Breast epithelium (tissue), 4 donors: ENCODE measurements at regions not wholly inside any gene's neighbourhood (a gene's known extent, or its start where the extent isn't known, plus 50 kb on each side); places are given as distances from the start of the nearest gene placed in this dataset.

Experiments
- DNase-seq, 2 donors: peaks; one replicate each; pipeline ENCODE4 v3.0.0-alpha.2; 2019; ENCODE audit warnings: low spot score in 2 of 2
- H3K27ac ChIP-seq, 2 donors: fragments of 200-600 bp; sonication (generic) in 1 of 2; one replicate each; pipeline ENCODE4 v1.5.1; 2016 to 2019; ENCODE audit warnings: mild to moderate bottlenecking in 1 of 2
- H3K27me3 ChIP-seq, 2 donors: fragments of 200-600 bp; sonication (generic) in 1 of 2; one replicate each; pipeline versions ENCODE4 v1.5.1 to v1.6.0; 2017 to 2019; ENCODE audit warnings: control low read depth in 1 of 2, mild to moderate bottlenecking in 1 of 2
- H3K36me3 ChIP-seq: fragments of 200-600 bp; one replicate; pipeline ENCODE4 v1.5.1; 2019
- H3K4me1 ChIP-seq, 2 donors: fragments of 200-600 bp; sonication (generic); one replicate each; pipeline ENCODE4 v1.5.1; 2016 to 2019; ENCODE audit warnings: control low read depth in 1 of 2
- H3K4me3 ChIP-seq, 3 donors: fragments of 200-600 bp; sonication (generic); 1 replicate in 2 of 3; 2 replicates in 1 of 3; pipeline ENCODE4 v1.5.1; 2016 to 2019; ENCODE audit warnings: mild to moderate bottlenecking in 3 of 3, moderate library complexity in 2 of 3
- H3K9me3 ChIP-seq, 2 donors: fragments of 200-600 bp; sonication (generic) in 1 of 2; one replicate each; pipeline ENCODE4 v1.5.1; 2016 to 2019; ENCODE audit warnings: control low read depth in 1 of 2
- CTCF ChIP-seq, 3 donors: fragments of 450-650 bp; IDR thresholded peaks; one replicate each; pipeline ENCODE4 v1.5.1; 2016 to 2017; ENCODE audit warnings: antibody characterized with exemption in 3 of 3, mild to moderate bottlenecking in 3 of 3, moderate library complexity in 3 of 3
- POLR2A ChIP-seq: fragments of 450-650 bp; IDR thresholded peaks from one replicate; pipeline ENCODE4 v1.6.1; 2016; ENCODE audit warnings: antibody characterized with exemption, mild to moderate bottlenecking, moderate library complexity
- POLR2AphosphoS5 ChIP-seq, 3 donors: sonication (generic); formaldehyde crosslinking; IDR thresholded peaks; one replicate each; pipeline ENCODE4 v1.6.1; 2017; ENCODE audit warnings: antibody characterized with exemption in 3 of 3
- intact Hi-C: fragments of 100-400 bp; cut with DNase I; formaldehyde crosslinking; loops from one replicate; pipeline ENCODE4 v1.15.1; 2023; ENCODE audit warnings: low total_unique reads

DNA sequence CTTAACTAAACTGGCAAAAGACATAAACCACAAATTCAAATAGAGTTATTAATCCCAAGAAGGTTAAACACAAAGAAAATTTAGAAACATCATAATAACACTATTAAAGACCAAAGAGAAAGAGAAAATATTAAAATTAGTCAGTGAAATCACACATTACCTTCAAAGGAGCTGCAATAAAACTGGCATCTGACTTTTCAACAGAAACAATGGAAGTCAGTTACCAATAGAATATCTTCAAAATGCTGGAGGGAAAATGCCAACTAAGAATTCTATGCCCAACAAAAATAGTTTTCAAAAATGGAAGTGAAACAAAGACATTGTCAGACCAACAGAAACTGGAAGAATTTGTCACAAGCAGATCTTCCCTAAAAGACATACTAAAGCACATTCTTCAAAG is 68.7 kb upstream of the RNF7 start:
- intact Hi-C loops: no loop called here

DNA sequence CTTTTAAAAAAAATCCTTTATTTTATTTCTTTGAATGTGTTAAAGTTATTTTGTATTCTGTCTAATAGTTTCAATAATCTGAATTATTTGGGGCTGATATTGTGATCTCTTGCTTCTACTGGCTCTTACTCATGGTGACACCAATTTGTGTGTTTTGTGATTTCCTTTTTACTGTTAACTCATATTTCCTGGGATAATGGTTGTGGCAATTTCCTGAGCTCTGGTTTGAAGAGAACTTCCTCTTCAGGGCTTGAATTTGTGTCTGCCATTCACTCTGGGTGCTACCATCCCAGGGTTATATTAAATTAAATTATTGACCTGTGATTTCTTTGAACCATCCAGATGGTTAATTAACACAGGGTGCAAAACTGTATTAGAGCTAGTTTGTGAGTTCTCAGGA is 60.4 kb upstream of the RNF7 start:
- H3K4me3 ChIP-seq: no peak overlapping the region
- no peaks in the 10 kb centered on the region for H3K36me3 ChIP-seq
- H3K27me3 ChIP-seq: no peaks in the 10 kb centered on the region
- no peaks in the 10 kb centered on the region for H3K9me3 ChIP-seq
- H3K4me1 ChIP-seq: no peaks in the 10 kb centered on the region
- no peak for TF ChIP-seq POLR2A
- no peak for TF ChIP-seq CTCF (IDR thresholded peaks at IDR 0.05)
- no peak for TF ChIP-seq POLR2AphosphoS5 (IDR thresholded peaks at IDR 0.05)
- H3K27ac ChIP-seq: no peak overlapping the region
- no peak for DNase-seq
- intact Hi-C loops: no loop called here

More for the DNA sequence above, 68.7 kb upstream of the RNF7 start:
- Histone ChIP-seq H3K27me3 (no peaks in the 10 kb centered on the region), H3K4me3 (no peak overlapping the region), H3K27ac (no peak overlapping the region), H3K4me1 (no peaks in the 10 kb centered on the region), H3K9me3 (peaks cover 4 to 9% of the 10 kb centered on the region in 2 donors), H3K36me3 (no peaks in the 10 kb centered on the region)
- TF ChIP-seq POLR2AphosphoS5 (IDR thresholded peaks at IDR 0.05) (no peak), CTCF (IDR thresholded peaks at IDR 0.05) (no peak), POLR2A (no peak)
- no peak for DNase-seq

GRCh38 chr3:141680620-141681389 is 57.3 kb upstream of the RNF7 start:
- Histone ChIP-seq H3K4me3 (no peak overlapping the region), H3K27ac (peak overlapping the region; percentile 23 to 43), H3K36me3 (no peaks in the 10 kb centered on the region), H3K4me1 (no peaks in the 10 kb centered on the region), H3K27me3 (no peaks in the 10 kb centered on the region), H3K9me3 (no peaks in the 10 kb centered on the region)
- peak in 1 of 2 donors; percentile 39 for DNase-seq
- TF ChIP-seq POLR2A (no peak), CTCF (IDR thresholded peaks at IDR 0.05) (no peak), POLR2AphosphoS5 (IDR thresholded peaks at IDR 0.05) (no peak)
- intact Hi-C loops: no loop called here

GRCh38 chr3:141681390-141681780 is 56.7 kb upstream of the RNF7 start:
- H3K36me3 ChIP-seq: no peaks in the 10 kb centered on the region
- H3K9me3 ChIP-seq: no peaks in the 10 kb centered on the region
- peak overlapping the region in 1 of 2 donors; percentile 15 for H3K27ac ChIP-seq
- no peak for DNase-seq
- no peaks in the 10 kb centered on the region for H3K4me1 ChIP-seq
- TF ChIP-seq POLR2AphosphoS5 (IDR thresholded peaks at IDR 0.05) (no peak), POLR2A (no peak)
- intact Hi-C loops: no loop called here
- H3K27me3 ChIP-seq: no peaks in the 10 kb centered on the region
- no peak overlapping the region for H3K4me3 ChIP-seq

DNA sequence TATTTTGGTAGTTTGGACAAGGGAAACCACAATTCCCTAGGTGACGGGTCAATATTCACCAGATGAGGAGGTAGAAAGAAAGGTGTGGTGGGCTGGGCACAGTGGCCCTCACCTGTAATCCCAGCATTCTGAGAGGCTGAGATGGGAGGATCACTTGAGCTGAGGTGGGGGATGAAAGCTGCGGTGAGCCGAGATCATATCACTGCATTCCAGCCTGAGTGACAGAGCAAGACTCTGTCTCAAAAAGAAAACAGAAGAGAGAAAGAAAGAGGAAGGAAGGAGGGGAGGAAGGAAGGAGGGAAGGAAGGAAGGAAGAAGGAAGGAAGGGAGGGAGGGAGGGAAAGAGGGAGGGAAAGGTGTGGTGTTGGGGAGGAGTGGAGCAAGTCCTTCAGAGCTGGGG is 56.1 kb upstream of the RNF7 start:
- H3K36me3 ChIP-seq: no peaks in the 10 kb centered on the region
- no peaks in the 10 kb centered on the region for H3K4me1 ChIP-seq
- H3K4me3 ChIP-seq: no peak overlapping the region
- intact Hi-C loops: no loop called here
- H3K27ac ChIP-seq: no peak overlapping the region
- no peak for DNase-seq
- H3K27me3 ChIP-seq: no peaks in the 10 kb centered on the region
- TF ChIP-seq CTCF (IDR thresholded peaks at IDR 0.05): no peak
- no peak for TF ChIP-seq POLR2A
- no peak for TF ChIP-seq POLR2AphosphoS5 (IDR thresholded peaks at IDR 0.05)
- no peaks in the 10 kb centered on the region for H3K9me3 ChIP-seq
